Heart left ventricle (tissue), 16 donors: ENCODE measurements at regions not wholly inside any gene's neighbourhood (a gene's known extent, or its start where the extent isn't known, plus 50 kb on each side); places are given as distances from the start of the nearest gene placed in this dataset.

ENCODE experiments used
- ATAC-seq, 4 donors: fragments of 200-7000 bp; cut with Tn5 transposase; one replicate each; pipeline ENCODE4 v1.9.1; 2020 to 2022; ENCODE audit warnings: moderate library complexity in 4 of 4, mild to moderate bottlenecking in 3 of 4, moderate number of reproducible peaks in 1 of 4
- DNase-seq, 5 donors: peaks; one replicate each; pipeline ENCODE4 v3.0.0-alpha.2; 2020
- H3K27ac ChIP-seq, 12 donors: fragments of 200-600 bp; sonication (generic) in 4 of 12; one replicate each; pipeline versions ENCODE4 v1.5.0 to v1.8.0; 2016 to 2022; ENCODE audit warnings: mild to moderate bottlenecking in 2 of 12
- H3K27me3 ChIP-seq, 9 donors: fragments of 200-600 bp; sonication (generic) in 2 of 9; one replicate each; pipeline versions ENCODE4 v1.5.1 to v1.8.0; 2016 to 2022; ENCODE audit warnings: mild to moderate bottlenecking in 3 of 9
- H3K36me3 ChIP-seq, 9 donors: fragments of 200-600 bp; sonication (generic) in 2 of 9; one replicate each; pipeline versions ENCODE4 v1.5.0 to v1.8.0; 2018 to 2022; ENCODE audit warnings: mild to moderate bottlenecking in 2 of 9
- H3K4me1 ChIP-seq, 12 donors: fragments of 200-600 bp; sonication (generic) in 4 of 12; one replicate each; pipeline versions ENCODE4 v1.5.0 to v1.8.0; 2016 to 2022; ENCODE audit warnings: mild to moderate bottlenecking in 3 of 12
- H3K4me3 ChIP-seq, 12 donors: fragments of 200-600 bp; sonication (generic) in 4 of 12; one replicate each; pipeline versions ENCODE4 v1.5.0 to v1.8.0; 2017 to 2022; ENCODE audit warnings: mild to moderate bottlenecking in 9 of 12, moderate library complexity in 4 of 12
- H3K9me3 ChIP-seq, 12 donors: fragments of 200-600 bp; sonication (generic) in 4 of 12; one replicate each; pipeline versions ENCODE4 v1.5.0 to v1.8.0; 2016 to 2022; ENCODE audit warnings: mild to moderate bottlenecking in 1 of 12
- CTCF ChIP-seq, 12 donors: fragments of 200-600 bp; sonication (generic) in 4 of 12; IDR thresholded peaks; one replicate each; pipeline versions ENCODE4 v1.5.0 to v1.8.0; 2018 to 2022; ENCODE audit warnings: antibody characterized with exemption in 12 of 12, mild to moderate bottlenecking in 5 of 12
- POLR2A ChIP-seq, 2 donors: fragments of 450-650 bp; IDR thresholded peaks; one replicate each; pipeline ENCODE4 v1.6.1; 2017; ENCODE audit warnings: antibody characterized with exemption in 2 of 2, mild to moderate bottlenecking in 2 of 2, moderate library complexity in 2 of 2
- WGBS, 4 donors: extraction: QIAGEN DNeasy Blood & Tissue Kit in 2 of 4; methylation state at CpG; one replicate each; pipeline versions ENCODE4 v1.1.5 to v1.1.7; 2013 to 2018; 5-methylcytosine and 5-hydroxymethylcytosine counted together
- intact Hi-C, 10 donors: fragments of 100-400 bp; cut with DNase I; formaldehyde crosslinking; loops; one replicate each; pipeline versions ENCODE4 v1.11.1 to v1.14.2; 2022
- donor health status: ischemic (EF 13 %, LVEDD 7.1; RV severe dilation, severe dysfunction).
- donor health status: healthy with polysubstance abuse.
- donor health status: DM: no; HTN: yes; CAD: no.
- donor health status: DM: no; HTN: no; CAD: no.
- donor health status: ischemic (EF 25% LVEDD 6.9; RV normal size, moderate dysfunction).
- donor health status: ischemic (EF 25% LVEDD 5.7; RV mildly dilated, moderate dysfunction).
- donor health status: healthy.
- donor health status: DM: yes; HTN: yes; CAD: no.
- donor health status: ischemic (EF 35%, LVEDD 5.7; RV mildly dilated, moderate dysfunction).
- donor health status: nonischemic (EF 11% LVEDD 7.7; RV severe dilation, severe dysfunction).
- donor health status: DM: yes; HTN: yes; CAD: no.
- donor health status: PGD.
- donor health status: ischemic (EF 29% LVEDD 5.4; RV normal size, mild dysfunction).
- donor health status: nonischemic (EF 23%, LVEDD 6.1; RV moderate dilation, normal function).

GRCh38 chr5:157913575-157913974 is 54.6 kb upstream of the CLINT1 start:
- Histone ChIP-seq H3K27ac (no peak overlapping the region), H3K36me3 (no peaks in the 10 kb centered on the region), H3K9me3 (no peaks in the 10 kb centered on the region), H3K27me3 (no peaks in the 10 kb centered on the region), H3K4me1 (peaks cover 0 to 39% (median 20%) of the 10 kb centered on the region in 12 donors), H3K4me3 (no peak overlapping the region)
- TF ChIP-seq POLR2A (IDR thresholded peaks at IDR 0.05), result no peak
- no peak for TF ChIP-seq CTCF (IDR thresholded peaks at IDR 0.05)
- DNase-seq, result no peak
- no peak for ATAC-seq
- intact Hi-C loops, result loop anchor here in 3 of 10 donors (10.0 kb wide), 2 partner anchors 59 to 89 kb away; partner anchors contain the start of gene CLINT1 (in 2 of the 3)
- WGBS, 4 donors, result 72 to 85% (median 80%) methylated on average over 2 of the region's 2 CpGs

DNA sequence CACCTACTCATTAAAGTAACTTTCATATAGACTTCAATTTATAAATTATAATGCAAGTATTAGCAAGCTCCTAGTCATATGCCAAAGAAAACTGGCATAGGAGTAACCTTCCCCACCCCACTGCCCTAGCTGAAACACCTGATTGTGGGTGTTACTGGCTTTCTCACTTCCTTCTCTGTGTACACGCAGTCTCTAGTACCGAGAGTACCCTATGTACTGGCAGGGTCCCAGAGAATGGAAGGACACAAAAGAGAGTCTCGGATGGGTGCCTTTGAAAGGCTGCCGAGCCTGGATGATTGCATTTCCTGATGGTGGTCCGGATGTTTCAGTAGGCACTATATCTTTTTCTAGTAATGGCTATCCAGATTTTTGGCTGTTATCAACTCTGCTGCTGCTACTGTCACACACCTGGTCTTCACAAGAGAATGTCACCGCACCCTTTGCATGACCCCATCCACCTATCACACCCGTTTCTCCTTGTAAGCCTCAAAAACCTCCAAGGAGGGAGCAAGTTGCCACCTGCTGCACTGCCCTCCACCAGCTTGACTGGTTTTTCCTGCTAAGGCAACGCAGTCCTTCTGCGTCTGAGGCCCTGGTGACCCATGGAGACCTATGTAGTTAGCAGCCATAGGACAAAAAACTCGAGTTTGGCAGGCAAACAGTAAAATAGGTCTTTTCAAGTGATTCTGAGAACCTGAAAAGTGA is 53.8 kb upstream of the CLINT1 start:
- 61 to 80% (median 74%) methylated on average over 10 of the region's 10 CpGs for WGBS, 4 donors
- H3K9me3 ChIP-seq, result no peaks in the 10 kb centered on the region
- no peak for DNase-seq
- TF ChIP-seq CTCF (IDR thresholded peaks at IDR 0.05) (no peak), POLR2A (IDR thresholded peaks at IDR 0.05) (no peak)
- ATAC-seq, result peak in 1 of 4 donors; percentile 45
- H3K27ac ChIP-seq, result no peak overlapping the region
- intact Hi-C loops, result loop anchor here in 3 of 10 donors (10.0 kb wide), 2 partner anchors 58 to 88 kb away; partner anchors contain the start of gene CLINT1 (in 2 of the 3)
- H3K27me3 ChIP-seq, result no peaks in the 10 kb centered on the region
- H3K4me1 ChIP-seq, result peaks cover 0 to 31% (median 16%) of the 10 kb centered on the region in 12 donors
- H3K36me3 ChIP-seq, result no peaks in the 10 kb centered on the region
- H3K4me3 ChIP-seq, result no peak overlapping the region

- 95 to 98% (median 97%) methylated on average over 12 of the region's 12 CpGs for WGBS, 4 donors
These were observed 52.6 kb upstream of the CLINT1 start for GRCh38 chr5:157911568-157911967.

More at GRCh38 chr5:157911568-157911967, 52.6 kb upstream of the CLINT1 start:
- no peak for ATAC-seq
- no peak overlapping the region for H3K4me3 ChIP-seq
- H3K36me3 ChIP-seq, result no peaks in the 10 kb centered on the region
- no peak overlapping the region for H3K27ac ChIP-seq
- intact Hi-C loops, result loop anchor here in 3 of 10 donors (10.0 kb wide), 2 partner anchors 57 to 87 kb away; partner anchors contain the start of gene CLINT1 (in 2 of the 3)
- no peaks in the 10 kb centered on the region for H3K9me3 ChIP-seq
- no peaks in the 10 kb centered on the region for H3K27me3 ChIP-seq
- H3K4me1 ChIP-seq, result peaks cover 0 to 22% (median 12%) of the 10 kb centered on the region in 12 donors
- TF ChIP-seq POLR2A (IDR thresholded peaks at IDR 0.05) (no peak), CTCF (IDR thresholded peaks at IDR 0.05) (no peak)
- no peak for DNase-seq
